PC-3 (cell line): ENCODE measurements at regions not wholly inside any gene's neighbourhood (a gene's known extent, or its start where the extent isn't known, plus 50 kb on each side); places are given as distances from the start of the nearest gene placed in this dataset.

Experiments used
- ATAC-seq: fragments of 200-7000 bp; cut with Tn5 transposase; 2 replicates; pipeline ENCODE4 v1.9.1; 2020; ENCODE audit warnings: mild to moderate bottlenecking, moderate library complexity
- BruUV-seq: library from RNA; stranded (reverse); fragments of 400-500 nt; replicated peaks from 2 replicates; lab custom pipeline; 2021; lab: Mats Ljungman, UMichigan
- CTCF ChIA-PET: fragments of 300-600 bp; sonication (Branson Sonifier 250); formaldehyde crosslinking; loops from one replicate; lab custom pipeline; 2022; ENCODE audit warnings: antibody characterized with exemption; lab: Charles Lee
- POLR2A ChIA-PET: fragments of 300-600 bp; sonication (Branson Sonifier 250); formaldehyde crosslinking; loops from one replicate; lab custom pipeline; 2022; ENCODE audit warnings: antibody characterized with exemption; ENCODE audit not compliant: unreplicated experiment; lab: Charles Lee
- DNase-seq: peaks from one replicate; pipeline ENCODE4 v3.0.0-alpha.2; 2015
- H2AFZ ChIP-seq: fragments of 300-600 bp; sonication (generic); 2 replicates; pipeline ENCODE4 v1.6.0; 2016; ENCODE audit warnings: antibody characterized with exemption, low read length
- H3F3A ChIP-seq: fragments of 300-600 bp; sonication (generic); one replicate; pipeline ENCODE4 v1.6.0; 2017; ENCODE audit warnings: antibody characterized with exemption, low read length, control low read depth, mild to moderate bottlenecking; ENCODE audit not compliant: unreplicated experiment
- H3K27ac ChIP-seq: fragments of 300-600 bp; sonication (generic); 2 replicates; pipeline ENCODE4 v1.5.1; 2016; ENCODE audit warnings: mild to moderate bottlenecking, low read length
- H3K27me3 ChIP-seq: fragments of 300-600 bp; sonication (generic); 2 replicates; pipeline ENCODE4 v1.6.1; 2016; ENCODE audit warnings: low read length, mixed read lengths
- H3K36me3 ChIP-seq: fragments of 300-600 bp; sonication (generic); 2 replicates; pipeline ENCODE4 v1.6.1; 2016; ENCODE audit warnings: low read depth, mixed run types, low read length, mixed read lengths
- H3K4me1 ChIP-seq: fragments of 300-600 bp; sonication (generic); 2 replicates; pipeline ENCODE4 v1.5.1; 2016; ENCODE audit warnings: low read length; ENCODE audit not compliant: insufficient read depth
- H3K4me2 ChIP-seq: fragments of 300-600 bp; sonication (generic); 2 replicates; pipeline ENCODE4 v1.6.0; 2016; ENCODE audit warnings: low read length
- H3K4me3 ChIP-seq: fragments of 300-600 bp; sonication (generic); 2 replicates; pipeline ENCODE4 v1.5.1; 2016; ENCODE audit warnings: mild to moderate bottlenecking, low read length, mixed read lengths
- H3K79me2 ChIP-seq: fragments of 300-600 bp; sonication (generic); 2 replicates; pipeline ENCODE4 v1.6.1; 2017; ENCODE audit warnings: low read length, mixed read lengths
- H3K9ac ChIP-seq: fragments of 300-600 bp; sonication (generic); 2 replicates; pipeline ENCODE4 v1.6.0; 2016; ENCODE audit warnings: mild to moderate bottlenecking, low read length
- H3K9me2 ChIP-seq: fragments of 300-600 bp; sonication (generic); replicated peaks from 2 replicates; pipeline ENCODE4 v1.6.1; 2016; ENCODE audit warnings: mixed run types, low read length, mixed read lengths
- H3K9me3 ChIP-seq: fragments of 300-600 bp; sonication (generic); 2 replicates; pipeline ENCODE4 v1.6.1; 2016; ENCODE audit warnings: low read length, mixed read lengths
- H4K20me1 ChIP-seq: fragments of 300-600 bp; sonication (generic); 2 replicates; pipeline ENCODE4 v1.6.1; 2016; ENCODE audit warnings: low read length, mixed read lengths
- EZH2 ChIP-seq: fragments of 300-600 bp; sonication (generic); IDR thresholded peaks from one replicate; pipeline ENCODE4 v1.6.1; 2017; ENCODE audit warnings: antibody characterized with exemption, mild to moderate bottlenecking, low read length; ENCODE audit not compliant: unreplicated experiment
- EZH2phosphoT487 ChIP-seq: fragments of 300-600 bp; sonication (generic); IDR thresholded peaks from 2 replicates; pipeline ENCODE4 v1.6.1; 2018; ENCODE audit warnings: mild to moderate bottlenecking, antibody characterized with exemption, low read length, borderline replicate concordance
- intact Hi-C: fragments of 100-400 bp; cut with micrococcal nuclease; formaldehyde crosslinking; loops from 2 replicates; pipeline ENCODE4 v1.9.0; 2023
- TF ChIP-seq, protein P1 (sequence below): fragments of 300-600 bp; sonication (generic); conservative IDR thresholded peaks from 2 replicates; pipeline ENCODE4 v1.5.1; 2017; ENCODE audit warnings: antibody characterized with exemption, low read depth, mild to moderate bottlenecking, low read length

DNA sequence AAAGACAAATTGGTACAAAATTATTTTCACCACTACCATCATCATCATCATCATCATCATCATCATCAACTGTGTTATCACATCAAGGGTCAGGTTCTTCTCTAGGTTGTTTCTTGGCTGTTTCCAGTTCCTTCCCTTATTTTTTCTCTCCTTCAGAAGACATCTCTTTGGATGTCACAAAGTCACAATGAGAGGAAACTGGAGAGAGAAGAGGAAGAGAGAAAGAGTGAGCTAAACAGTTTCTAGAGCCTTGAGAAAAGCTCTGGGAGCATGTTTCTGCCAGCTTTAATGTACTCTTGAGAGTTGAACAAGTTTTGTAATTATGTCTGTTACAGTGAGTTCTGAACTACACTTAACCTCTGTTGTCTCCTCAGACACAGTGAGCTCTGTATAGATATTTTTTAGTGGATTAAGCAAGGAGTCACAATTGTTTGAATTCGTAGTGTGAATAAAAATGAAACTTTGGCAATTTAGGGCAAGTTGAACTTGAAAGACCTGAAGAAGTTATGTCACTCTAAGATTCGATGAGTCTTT lies 123.0 kb upstream of the AKIRIN2 start:
- no peak for TF ChIP-seq EZH2
- TF ChIP-seq, protein P1, sequence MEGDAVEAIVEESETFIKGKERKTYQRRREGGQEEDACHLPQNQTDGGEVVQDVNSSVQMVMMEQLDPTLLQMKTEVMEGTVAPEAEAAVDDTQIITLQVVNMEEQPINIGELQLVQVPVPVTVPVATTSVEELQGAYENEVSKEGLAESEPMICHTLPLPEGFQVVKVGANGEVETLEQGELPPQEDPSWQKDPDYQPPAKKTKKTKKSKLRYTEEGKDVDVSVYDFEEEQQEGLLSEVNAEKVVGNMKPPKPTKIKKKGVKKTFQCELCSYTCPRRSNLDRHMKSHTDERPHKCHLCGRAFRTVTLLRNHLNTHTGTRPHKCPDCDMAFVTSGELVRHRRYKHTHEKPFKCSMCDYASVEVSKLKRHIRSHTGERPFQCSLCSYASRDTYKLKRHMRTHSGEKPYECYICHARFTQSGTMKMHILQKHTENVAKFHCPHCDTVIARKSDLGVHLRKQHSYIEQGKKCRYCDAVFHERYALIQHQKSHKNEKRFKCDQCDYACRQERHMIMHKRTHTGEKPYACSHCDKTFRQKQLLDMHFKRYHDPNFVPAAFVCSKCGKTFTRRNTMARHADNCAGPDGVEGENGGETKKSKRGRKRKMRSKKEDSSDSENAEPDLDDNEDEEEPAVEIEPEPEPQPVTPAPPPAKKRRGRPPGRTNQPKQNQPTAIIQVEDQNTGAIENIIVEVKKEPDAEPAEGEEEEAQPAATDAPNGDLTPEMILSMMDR = no peak
- no peak for TF ChIP-seq EZH2phosphoT487
- Histone ChIP-seq H3K27ac (no peak overlapping the region), H3K36me3 (no peaks in the 10 kb centered on the region), H3K4me3 (no peak overlapping the region), H2AFZ (no peak overlapping the region), H3K4me1 (no peaks in the 10 kb centered on the region), H3K79me2 (no peaks in the 10 kb centered on the region), H3K9me3 (no peaks in the 10 kb centered on the region), H3K9ac (no peak overlapping the region), H3K4me2 (no peak overlapping the region), H3F3A (no peaks in the 10 kb centered on the region), H3K9me2 (no peaks in the 10 kb centered on the region), H3K27me3 (no peaks in the 10 kb centered on the region), H4K20me1 (no peaks in the 10 kb centered on the region)
- ATAC-seq (no peak), DNase-seq (no peak)
- intact Hi-C loops = no loop called here
- POLR2A ChIA-PET = no interaction called here
- CTCF ChIA-PET = no interaction called here
- no TSS peak for BruUV-seq

DNA sequence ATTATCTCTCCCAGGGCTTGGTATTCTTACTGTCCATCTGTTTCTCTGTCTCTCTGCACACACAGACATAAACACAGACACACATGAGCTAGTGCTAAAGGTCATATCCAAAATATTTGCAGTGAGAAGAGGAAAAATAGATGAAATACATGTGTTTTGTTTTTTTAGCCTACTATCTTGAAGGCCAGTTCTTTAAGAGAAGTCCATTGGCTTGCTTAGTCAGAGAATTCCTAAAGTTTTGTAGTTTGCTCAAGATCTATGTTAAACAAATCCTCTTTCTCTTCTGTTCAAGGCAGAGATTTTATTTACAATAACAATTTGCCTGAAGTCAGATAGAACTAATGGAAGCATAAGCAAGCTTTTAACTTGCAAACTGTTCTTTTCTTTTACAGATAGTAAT lies 120.0 kb upstream of the AKIRIN2 start:
- ChIA-PET POLR2A (no interaction called here), CTCF (no interaction called here)
- H3K27ac ChIP-seq = no peak overlapping the region
- no peak overlapping the region for H3K4me3 ChIP-seq
- H2AFZ ChIP-seq = no peak overlapping the region
- H3K27me3 ChIP-seq = no peaks in the 10 kb centered on the region
- TF ChIP-seq EZH2 (no peak), EZH2phosphoT487 (no peak)
- TF ChIP-seq, protein P1 = no peak
- H3K9ac ChIP-seq = no peak overlapping the region
- no peak for ATAC-seq
- H3K9me2 ChIP-seq = no peaks in the 10 kb centered on the region
- intact Hi-C loops = no loop called here
- H3K4me1 ChIP-seq = no peaks in the 10 kb centered on the region
- no peaks in the 10 kb centered on the region for H3F3A ChIP-seq
- H4K20me1 ChIP-seq = no peaks in the 10 kb centered on the region
- no peaks in the 10 kb centered on the region for H3K9me3 ChIP-seq
- no peaks in the 10 kb centered on the region for H3K36me3 ChIP-seq
- DNase-seq = no peak
- no TSS peak for BruUV-seq
- no peaks in the 10 kb centered on the region for H3K79me2 ChIP-seq
- no peak overlapping the region for H3K4me2 ChIP-seq

DNA sequence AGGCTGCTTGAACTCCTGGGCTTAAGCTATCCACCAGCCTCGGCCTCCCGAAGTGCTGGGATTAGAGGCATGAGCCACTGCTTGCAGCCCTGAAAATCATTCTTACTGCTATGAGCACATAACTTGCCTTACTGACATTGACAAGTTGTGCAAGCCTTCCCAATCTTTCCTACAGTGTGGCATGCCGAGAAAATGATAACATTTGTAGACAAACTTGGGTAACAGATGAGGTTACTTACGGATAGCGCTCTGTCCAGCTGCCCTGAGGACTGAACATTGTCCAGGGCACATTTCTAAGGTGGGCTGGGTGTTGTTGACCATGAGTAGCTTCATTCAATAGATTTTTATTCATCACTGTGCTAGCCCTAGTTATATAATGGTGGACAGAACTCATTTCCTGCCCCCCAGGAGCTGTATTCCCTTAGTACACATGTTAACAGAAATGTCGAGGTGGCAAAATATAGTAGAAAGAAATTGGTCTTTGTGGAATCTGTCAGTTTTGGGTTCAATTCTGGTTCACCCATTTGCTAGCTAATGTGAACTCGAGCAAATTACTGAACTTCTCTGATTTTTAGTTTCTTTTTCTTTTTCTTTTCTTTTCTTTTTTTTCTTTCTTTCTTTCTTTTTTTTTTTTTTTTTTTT lies 118.4 kb upstream of the AKIRIN2 start:
- no peaks in the 10 kb centered on the region for H4K20me1 ChIP-seq
- ATAC-seq (no peak), DNase-seq (no peak)
- ChIA-PET CTCF (no interaction called here), POLR2A (no interaction called here)
- H3K4me2 ChIP-seq = no peak overlapping the region
- H2AFZ ChIP-seq = no peak overlapping the region
- no peaks in the 10 kb centered on the region for H3K9me3 ChIP-seq
- intact Hi-C loops = no loop called here
- H3K79me2 ChIP-seq = no peaks in the 10 kb centered on the region
- H3K9me2 ChIP-seq = no peaks in the 10 kb centered on the region
- no peaks in the 10 kb centered on the region for H3K36me3 ChIP-seq
- no peak overlapping the region for H3K9ac ChIP-seq
- TF ChIP-seq EZH2phosphoT487 (no peak), EZH2 (no peak)
- TF ChIP-seq, protein P1 = no peak
- BruUV-seq = no TSS peak
- no peaks in the 10 kb centered on the region for H3K4me1 ChIP-seq
- H3K4me3 ChIP-seq = no peak overlapping the region
- H3K27me3 ChIP-seq = no peaks in the 10 kb centered on the region
- no peaks in the 10 kb centered on the region for H3F3A ChIP-seq
- no peak overlapping the region for H3K27ac ChIP-seq
